ENCODE measurements at regions not wholly inside any gene's neighbourhood (a gene's known extent, or its start where the extent isn't known, plus 50 kb on each side); places are given as distances from the start of the nearest gene placed in this dataset.
"Not testable (repeated sequence)": the region's sequence is repeated elsewhere in the genome, so short reads cannot be mapped to it uniquely, and the experiment has no call there.

- DNase-seq (ENCODE audit: low read depth), result peak; percentile 83
- H3K4me3 ChIP-seq (ENCODE audit: low read depth, low read length), result peak overlapping the region; percentile 50
Observed at GRCh38 chr22:25419247-25420113, 145.0 kb upstream of the GRK3 start.

GRCh38 chr22:25420114-25420441, 144.4 kb upstream of the GRK3 start:
- H3K4me3 ChIP-seq (ENCODE audit: low read depth, low read length), result peak overlapping the region; percentile 50
- not testable (repeated sequence) for DNase-seq (ENCODE audit: low read depth)

More at GRCh38 chr22:25419247-25420113, 145.0 kb upstream of the GRK3 start:
- TF ChIP-seq MAX (IDR thresholded peaks at IDR 0.05; ENCODE audit: low read depth, low read length) (peak; percentile 70), MYC (IDR thresholded peaks at IDR 0.05; ENCODE audit: low read depth, low read length) (no peak), CTCF (IDR thresholded peaks at IDR 0.05; ENCODE audit: low read depth, low read length) (no peak)

GRCh38 chr22:25420471-25420924, 144.0 kb upstream of the GRK3 start:
- H3K4me3 ChIP-seq (ENCODE audit: low read depth, low read length), result peak overlapping the region; percentile 50
- DNase-seq (ENCODE audit: low read depth), result peak; percentile 57
- TF ChIP-seq MYC (IDR thresholded peaks at IDR 0.05; ENCODE audit: low read depth, low read length) (no peak), MAX (IDR thresholded peaks at IDR 0.05; ENCODE audit: low read depth, low read length) (no peak), CTCF (IDR thresholded peaks at IDR 0.05; ENCODE audit: low read depth, low read length) (no peak)

GRCh38 chr22:25420925-25421904, 143.3 kb upstream of the GRK3 start:
- DNase-seq (ENCODE audit: low read depth), result peak; percentile 19
- H3K4me3 ChIP-seq (ENCODE audit: low read depth, low read length), result peak overlapping the region; percentile 28
- TF ChIP-seq POLR2A (IDR thresholded peaks at IDR 0.05; ENCODE audit: extremely low read depth, insufficient read length) (no peak), CTCF (IDR thresholded peaks at IDR 0.05; ENCODE audit: low read depth, low read length) (no peak), MAX (IDR thresholded peaks at IDR 0.05; ENCODE audit: low read depth, low read length) (no peak), MYC (IDR thresholded peaks at IDR 0.05; ENCODE audit: low read depth, low read length) (no peak)

GRCh38 chr22:25426530-25427308, 137.8 kb upstream of the GRK3 start:
- peak; percentile 28 for TF ChIP-seq CTCF (IDR thresholded peaks at IDR 0.05; ENCODE audit: low read depth, low read length)
- H3K4me3 ChIP-seq (ENCODE audit: low read depth, low read length), result not testable (repeated sequence)
- peak; percentile 52 for DNase-seq (ENCODE audit: low read depth)

GRCh38 chr22:25431637-25432342, 132.7 kb upstream of the GRK3 start:
- H3K4me3 ChIP-seq (ENCODE audit: low read depth, low read length); DNase-seq (ENCODE audit: low read depth): not testable (repeated sequence)

GRCh38 chr22:25433381-25433970, 131.0 kb upstream of the GRK3 start:
- not testable (repeated sequence) for H3K4me3 ChIP-seq (ENCODE audit: low read depth, low read length); DNase-seq (ENCODE audit: low read depth)
